ENCODE measurements at regions not wholly inside any gene's neighbourhood (a gene's known extent, or its start where the extent isn't known, plus 50 kb on each side); places are given as distances from the start of the nearest gene placed in this dataset.

DNA sequence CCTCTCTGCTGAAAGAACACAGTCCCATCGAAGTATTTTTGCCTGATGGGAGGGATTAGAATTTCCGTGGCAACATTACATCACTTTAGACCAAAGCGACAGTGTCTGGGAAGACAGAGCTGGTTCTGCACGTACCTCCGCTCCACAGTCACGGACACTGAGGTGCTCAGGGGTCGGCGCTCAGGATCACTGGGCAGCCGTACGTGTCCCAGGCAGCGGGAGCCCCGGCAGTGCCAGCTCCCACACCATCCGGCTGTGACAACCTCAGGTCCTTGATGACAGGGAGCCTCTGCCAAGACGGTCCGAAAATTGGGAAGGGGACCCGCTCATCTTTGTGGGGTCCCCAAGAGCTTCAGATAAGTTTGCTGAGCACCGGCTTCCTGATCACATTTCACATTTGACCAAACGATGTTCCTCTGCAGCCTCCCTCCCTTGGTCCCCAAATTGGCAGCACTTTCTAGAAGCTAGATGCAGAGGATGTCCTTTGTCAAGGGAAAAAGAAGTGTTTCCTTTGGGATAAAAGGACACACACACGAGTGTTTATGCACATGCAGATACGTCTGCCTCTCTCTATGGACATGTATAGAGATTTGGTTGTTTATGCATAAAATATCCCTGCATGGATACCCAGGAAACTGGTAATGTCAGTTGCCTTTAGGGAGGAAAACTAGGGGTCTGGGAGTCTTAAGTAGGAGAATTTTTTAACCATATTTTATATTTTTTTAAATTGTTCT, 61.6 kb upstream of the LINC01488 start:
- TF ChIP-seq CTCF (tag by site-specific recombination; IDR thresholded peaks at IDR 0.05): no peak
- TF ChIP-seq ZNF133 (tag by site-specific recombination; IDR thresholded peaks at IDR 0.05): no peak
- no peak for TF ChIP-seq ZBTB10 (tag by site-specific recombination; IDR thresholded peaks at IDR 0.05)

All from HEK293 (cell line).